ENCODE measurements at regions not wholly inside any gene's neighbourhood (a gene's known extent, or its start where the extent isn't known, plus 50 kb on each side); places are given as distances from the start of the nearest gene placed in this dataset.

GRCh38 chr13:37257706-37258105 lies 152.2 kb upstream of the CSNK1A1L start:
- Histone ChIP-seq H3K9me3 (peaks cover 4 to 9% of the 10 kb centered on the region in 2 donors), H3K4me3 (no peak overlapping the region), H3K27ac (no peak overlapping the region), H3K4me1 (no peaks in the 10 kb centered on the region), H3K36me3 (no peaks in the 10 kb centered on the region), H3K27me3 (no peaks in the 10 kb centered on the region)
- TF ChIP-seq, protein P1, sequence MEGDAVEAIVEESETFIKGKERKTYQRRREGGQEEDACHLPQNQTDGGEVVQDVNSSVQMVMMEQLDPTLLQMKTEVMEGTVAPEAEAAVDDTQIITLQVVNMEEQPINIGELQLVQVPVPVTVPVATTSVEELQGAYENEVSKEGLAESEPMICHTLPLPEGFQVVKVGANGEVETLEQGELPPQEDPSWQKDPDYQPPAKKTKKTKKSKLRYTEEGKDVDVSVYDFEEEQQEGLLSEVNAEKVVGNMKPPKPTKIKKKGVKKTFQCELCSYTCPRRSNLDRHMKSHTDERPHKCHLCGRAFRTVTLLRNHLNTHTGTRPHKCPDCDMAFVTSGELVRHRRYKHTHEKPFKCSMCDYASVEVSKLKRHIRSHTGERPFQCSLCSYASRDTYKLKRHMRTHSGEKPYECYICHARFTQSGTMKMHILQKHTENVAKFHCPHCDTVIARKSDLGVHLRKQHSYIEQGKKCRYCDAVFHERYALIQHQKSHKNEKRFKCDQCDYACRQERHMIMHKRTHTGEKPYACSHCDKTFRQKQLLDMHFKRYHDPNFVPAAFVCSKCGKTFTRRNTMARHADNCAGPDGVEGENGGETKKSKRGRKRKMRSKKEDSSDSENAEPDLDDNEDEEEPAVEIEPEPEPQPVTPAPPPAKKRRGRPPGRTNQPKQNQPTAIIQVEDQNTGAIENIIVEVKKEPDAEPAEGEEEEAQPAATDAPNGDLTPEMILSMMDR (IDR thresholded peaks at IDR 0.05), result no peak
- DNase-seq (ENCODE audit: low spot score in 2 of 2), result no peak
- intact Hi-C loops (cut with DNase I), result no loop called here

- intact Hi-C loops (cut with DNase I), result no loop called here
- H3K36me3 ChIP-seq, result no peaks in the 10 kb centered on the region
- H3K4me1 ChIP-seq, result no peaks in the 10 kb centered on the region
- no peak overlapping the region for H3K4me3 ChIP-seq
- TF ChIP-seq, protein P1 (IDR thresholded peaks at IDR 0.05), result no peak
- DNase-seq (ENCODE audit: low spot score in 2 of 2), result no peak
- H3K9me3 ChIP-seq, result peaks cover 0 to 9% of the 10 kb centered on the region in 2 donors
- H3K27me3 ChIP-seq, result no peaks in the 10 kb centered on the region
- no peak overlapping the region for H3K27ac ChIP-seq
Observed at GRCh38 chr13:37257051-37257450, 151.6 kb upstream of the CSNK1A1L start.

DNA sequence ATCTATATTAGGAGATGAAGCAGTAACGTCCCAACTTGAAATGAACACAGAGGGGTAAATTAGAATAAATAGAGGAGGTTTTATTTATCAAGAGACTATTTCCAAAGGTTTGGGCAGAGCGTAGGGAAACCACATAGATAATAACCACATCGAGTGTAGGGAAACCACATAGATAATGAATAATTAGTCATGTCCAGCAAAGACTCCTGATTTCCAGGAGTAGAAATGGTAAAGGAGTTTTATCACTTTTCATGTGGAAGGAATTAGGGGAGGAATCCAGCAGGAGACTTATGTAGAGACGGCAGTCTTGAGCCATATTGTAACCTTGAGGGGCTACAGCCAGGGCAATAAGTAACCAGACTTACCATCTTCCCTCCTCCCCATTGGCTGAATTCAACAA lies 136.3 kb upstream of the CSNK1A1L start:
- no peaks in the 10 kb centered on the region for H3K27me3 ChIP-seq
- H3K9me3 ChIP-seq, result peaks cover 0 to 5% of the 10 kb centered on the region in 2 donors
- TF ChIP-seq, protein P1 (IDR thresholded peaks at IDR 0.05), result no peak
- no peak overlapping the region for H3K4me3 ChIP-seq
- no peak overlapping the region for H3K27ac ChIP-seq
- intact Hi-C loops (cut with DNase I), result no loop called here
- H3K36me3 ChIP-seq, result no peaks in the 10 kb centered on the region
- DNase-seq (ENCODE audit: low spot score in 2 of 2), result no peak
- H3K4me1 ChIP-seq, result no peaks in the 10 kb centered on the region

- Histone ChIP-seq H3K4me1 (peaks cover 0 to 4% of the 10 kb centered on the region in 2 donors), H3K4me3 (no peak overlapping the region), H3K9me3 (peaks cover 0 to 9% of the 10 kb centered on the region in 2 donors), H3K27me3 (no peaks in the 10 kb centered on the region), H3K27ac (no peak overlapping the region), H3K36me3 (no peaks in the 10 kb centered on the region)
- TF ChIP-seq, protein P1 (IDR thresholded peaks at IDR 0.05), result no peak
- no peak for DNase-seq (ENCODE audit: low spot score in 2 of 2)
- intact Hi-C loops (cut with DNase I), result no loop called here
Observed at GRCh38 chr13:37230346-37230745, 124.9 kb upstream of the CSNK1A1L start.

DNA sequence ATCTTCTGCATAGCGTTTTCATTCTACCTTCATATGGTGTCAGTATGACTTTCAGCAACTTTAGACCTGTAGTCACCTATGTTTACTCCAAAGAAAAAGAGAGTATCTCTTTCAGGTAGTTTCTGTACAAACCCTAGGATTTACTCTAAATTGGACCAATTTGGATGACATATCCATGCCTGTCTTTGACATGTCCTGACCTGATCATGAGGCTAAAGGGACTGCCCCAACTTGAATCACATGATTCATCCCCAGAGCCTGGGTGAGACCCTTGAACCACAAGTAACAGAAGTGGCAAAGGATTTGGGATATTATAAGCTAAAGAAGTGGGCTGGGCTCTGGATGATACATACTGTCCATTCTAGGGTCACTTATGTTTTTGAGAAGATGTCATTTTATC lies 124.5 kb upstream of the CSNK1A1L start:
- TF ChIP-seq, protein P1 (IDR thresholded peaks at IDR 0.05), result no peak
- Histone ChIP-seq H3K27ac (no peak overlapping the region), H3K4me3 (no peak overlapping the region), H3K4me1 (peaks cover 0 to 5% of the 10 kb centered on the region in 2 donors), H3K36me3 (no peaks in the 10 kb centered on the region), H3K27me3 (no peaks in the 10 kb centered on the region), H3K9me3 (peaks cover 0 to 7% of the 10 kb centered on the region in 2 donors)
- no peak for DNase-seq (ENCODE audit: low spot score in 2 of 2)
- intact Hi-C loops (cut with DNase I), result no loop called here

GRCh38 chr13:37226971-37227370 lies 121.5 kb upstream of the CSNK1A1L start:
- Histone ChIP-seq H3K36me3 (no peaks in the 10 kb centered on the region), H3K27me3 (no peaks in the 10 kb centered on the region), H3K4me3 (no peak overlapping the region), H3K27ac (no peak overlapping the region), H3K9me3 (peaks cover 0 to 7% of the 10 kb centered on the region in 2 donors), H3K4me1 (peaks cover 0 to 5% of the 10 kb centered on the region in 2 donors)
- no peak for DNase-seq (ENCODE audit: low spot score in 2 of 2)
- TF ChIP-seq, protein P1 (IDR thresholded peaks at IDR 0.05), result no peak
- intact Hi-C loops (cut with DNase I), result no loop called here

Measured in ascending aorta (tissue), 2 donors.